Prostate gland (tissue), 2 donors: ENCODE measurements at regions not wholly inside any gene's neighbourhood (a gene's known extent, or its start where the extent isn't known, plus 50 kb on each side); places are given as distances from the start of the nearest gene placed in this dataset.
"Not testable (repeated sequence)": the region's sequence is repeated elsewhere in the genome, so short reads cannot be mapped to it uniquely, and the experiment has no call there.

ENCODE experiments used
- DNase-seq: peaks from one replicate; pipeline ENCODE4 v3.0.0-alpha.2; 2019; ENCODE audit warnings: low spot score
- H3K27ac ChIP-seq, 2 donors: fragments of 200-600 bp; sonication (generic); 2 replicates each; pipeline ENCODE4 v1.5.1; 2017 to 2019
- H3K27me3 ChIP-seq: fragments of 200-600 bp; sonication (generic); replicated peaks from 2 replicates; pipeline ENCODE4 v1.5.1; 2019; ENCODE audit not compliant: insufficient read depth
- H3K36me3 ChIP-seq, 2 donors: fragments of 200-600 bp; sonication (generic); 1 replicate in 1 of 2; 2 replicates in 1 of 2; pipeline versions ENCODE4 v1.5.1 to v1.8.1; 2017 to 2019
- H3K4me1 ChIP-seq: fragments of 200-600 bp; sonication (generic); replicated peaks from 2 replicates; pipeline ENCODE4 v1.5.1; 2019
- H3K4me3 ChIP-seq, 2 donors: fragments of 200-600 bp; sonication (generic); 2 replicates each; pipeline ENCODE4 v1.5.1; 2017 to 2019
- H3K9me3 ChIP-seq: fragments of 200-600 bp; sonication (generic); 2 replicates; pipeline ENCODE4 v1.5.1; 2017
- POLR2A ChIP-seq: fragments of 450-650 bp; IDR thresholded peaks from one replicate; pipeline ENCODE4 v1.6.1; 2016; ENCODE audit warnings: antibody characterized with exemption, mild to moderate bottlenecking
- POLR2AphosphoS5 ChIP-seq: sonication (generic); formaldehyde crosslinking; IDR thresholded peaks from one replicate; pipeline ENCODE4 v1.6.1; 2017; ENCODE audit warnings: antibody characterized with exemption
- WGBS: methylation state at CpG from one replicate; pipeline ENCODE4 v1.1.5; 2018; 5-methylcytosine and 5-hydroxymethylcytosine counted together
- intact Hi-C: fragments of 100-400 bp; cut with DNase I; formaldehyde crosslinking; loops from one replicate; pipeline ENCODE4 v1.14.2; 2022
- TF ChIP-seq, protein P1 (sequence below), 4 experiments: fragments of 200-600 bp in 2 of 4; fragments of 450-650 bp in 2 of 4; sonication (generic) in 2 of 4; IDR thresholded peaks; 1 replicate in 3 of 4; 2 replicates in 1 of 4; pipeline ENCODE4 v1.5.1; 2016 to 2019; ENCODE audit warnings: antibody characterized with exemption in 4 of 4, mild to moderate bottlenecking in 2 of 4, moderate library complexity in 2 of 4

DNA sequence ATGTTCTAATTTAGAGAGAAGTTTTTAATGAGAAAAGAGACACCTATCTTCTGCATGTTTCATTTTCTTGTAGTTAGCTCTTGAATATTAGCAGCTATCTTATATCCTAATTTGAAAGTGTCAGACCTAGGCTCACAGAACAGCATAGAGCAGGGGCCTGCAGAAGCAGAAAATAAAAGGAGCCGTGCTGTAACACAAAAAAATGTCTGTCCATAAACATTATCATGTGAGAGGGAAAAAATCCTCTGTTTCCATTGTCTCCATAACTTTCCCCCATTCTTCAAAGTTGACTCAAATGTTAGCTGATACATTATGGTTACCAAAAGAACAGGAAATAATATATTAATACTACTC lies 329.2 kb upstream of the EPHA5 start:
- no peak overlapping the region for H3K4me3 ChIP-seq
- DNase-seq, result no peak
- no peaks in the 10 kb centered on the region for H3K9me3 ChIP-seq
- intact Hi-C loops, result no loop called here
- TF ChIP-seq, protein P1, sequence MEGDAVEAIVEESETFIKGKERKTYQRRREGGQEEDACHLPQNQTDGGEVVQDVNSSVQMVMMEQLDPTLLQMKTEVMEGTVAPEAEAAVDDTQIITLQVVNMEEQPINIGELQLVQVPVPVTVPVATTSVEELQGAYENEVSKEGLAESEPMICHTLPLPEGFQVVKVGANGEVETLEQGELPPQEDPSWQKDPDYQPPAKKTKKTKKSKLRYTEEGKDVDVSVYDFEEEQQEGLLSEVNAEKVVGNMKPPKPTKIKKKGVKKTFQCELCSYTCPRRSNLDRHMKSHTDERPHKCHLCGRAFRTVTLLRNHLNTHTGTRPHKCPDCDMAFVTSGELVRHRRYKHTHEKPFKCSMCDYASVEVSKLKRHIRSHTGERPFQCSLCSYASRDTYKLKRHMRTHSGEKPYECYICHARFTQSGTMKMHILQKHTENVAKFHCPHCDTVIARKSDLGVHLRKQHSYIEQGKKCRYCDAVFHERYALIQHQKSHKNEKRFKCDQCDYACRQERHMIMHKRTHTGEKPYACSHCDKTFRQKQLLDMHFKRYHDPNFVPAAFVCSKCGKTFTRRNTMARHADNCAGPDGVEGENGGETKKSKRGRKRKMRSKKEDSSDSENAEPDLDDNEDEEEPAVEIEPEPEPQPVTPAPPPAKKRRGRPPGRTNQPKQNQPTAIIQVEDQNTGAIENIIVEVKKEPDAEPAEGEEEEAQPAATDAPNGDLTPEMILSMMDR (IDR thresholded peaks at IDR 0.05), result no peak
- TF ChIP-seq POLR2A (no peak), POLR2AphosphoS5 (no peak)
- no peaks in the 10 kb centered on the region for H3K36me3 ChIP-seq
- no peaks in the 10 kb centered on the region for H3K27me3 ChIP-seq
- WGBS, result 81% methylated on average over 1 of the region's 1 CpG
- H3K4me1 ChIP-seq, result no peaks in the 10 kb centered on the region
- H3K27ac ChIP-seq, result no peak overlapping the region

DNA sequence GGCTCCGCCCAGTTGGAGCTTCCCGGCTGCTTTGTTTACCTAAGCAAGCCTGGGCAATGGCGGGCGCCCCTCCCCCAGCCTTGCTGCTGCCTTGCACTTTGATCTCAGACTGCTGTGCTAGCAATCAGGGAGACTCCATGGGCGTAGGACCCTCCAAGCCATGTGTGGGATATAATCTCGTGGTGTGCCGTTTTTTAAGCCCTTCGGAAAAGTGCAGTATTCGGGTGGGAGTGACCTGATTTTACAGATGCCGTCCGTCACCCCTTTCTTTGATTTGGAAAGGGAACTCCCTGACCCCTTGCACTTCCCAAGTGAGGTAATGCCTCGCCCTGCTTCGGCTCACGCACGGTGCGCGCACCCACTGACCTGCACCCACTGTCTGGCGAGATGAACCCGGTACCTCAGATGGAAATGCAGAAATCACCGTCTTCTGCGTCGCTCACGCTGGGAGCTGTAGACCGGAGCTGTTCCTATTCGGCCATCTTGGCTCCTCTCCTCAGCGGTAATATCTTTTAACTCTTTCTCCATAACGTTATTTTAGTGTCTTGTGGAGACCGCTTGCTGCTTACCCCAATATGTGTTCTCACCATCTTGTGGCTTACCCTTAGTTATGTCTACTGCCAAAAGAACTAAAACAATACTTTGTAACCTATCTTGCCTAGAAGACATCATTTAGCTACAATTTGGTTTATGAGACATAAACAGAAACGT lies 328.7 kb upstream of the EPHA5 start:
- H3K27me3 ChIP-seq, H3K9me3 ChIP-seq, intact Hi-C loops, H3K27ac ChIP-seq, DNase-seq, H3K36me3 ChIP-seq, H3K4me1 ChIP-seq, H3K4me3 ChIP-seq: not testable (repeated sequence)
- 86% methylated on average over 27 of the region's 29 CpGs for WGBS

DNA sequence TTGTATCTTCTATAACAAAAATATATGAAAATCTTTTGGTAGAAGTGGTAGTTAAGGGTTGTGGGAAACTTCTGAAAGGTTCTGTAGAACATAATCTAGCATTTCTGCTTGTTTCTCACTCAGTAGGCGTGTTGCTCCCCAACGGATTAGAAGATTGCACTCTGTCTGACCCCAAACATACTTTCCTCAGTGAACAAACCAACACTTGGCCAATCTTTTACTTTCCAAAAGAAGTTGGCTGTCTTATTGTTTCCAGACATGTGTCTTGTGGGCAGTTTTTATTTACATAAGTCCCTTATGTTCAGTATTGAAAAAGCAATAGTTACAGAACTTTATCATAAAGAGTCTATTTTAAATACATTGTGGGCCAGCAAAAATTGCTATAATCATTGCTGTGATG lies 312.8 kb upstream of the EPHA5 start:
- Histone ChIP-seq H3K36me3 (no peaks in the 10 kb centered on the region), H3K9me3 (no peaks in the 10 kb centered on the region), H3K27ac (no peak overlapping the region), H3K27me3 (no peaks in the 10 kb centered on the region), H3K4me1 (no peaks in the 10 kb centered on the region), H3K4me3 (no peak overlapping the region)
- intact Hi-C loops, result no loop called here
- TF ChIP-seq POLR2AphosphoS5, result no peak
- TF ChIP-seq, protein P1 (IDR thresholded peaks at IDR 0.05), result no peak
- WGBS, result 42% methylated on average over 2 of the region's 2 CpGs
- DNase-seq, result no peak

DNA sequence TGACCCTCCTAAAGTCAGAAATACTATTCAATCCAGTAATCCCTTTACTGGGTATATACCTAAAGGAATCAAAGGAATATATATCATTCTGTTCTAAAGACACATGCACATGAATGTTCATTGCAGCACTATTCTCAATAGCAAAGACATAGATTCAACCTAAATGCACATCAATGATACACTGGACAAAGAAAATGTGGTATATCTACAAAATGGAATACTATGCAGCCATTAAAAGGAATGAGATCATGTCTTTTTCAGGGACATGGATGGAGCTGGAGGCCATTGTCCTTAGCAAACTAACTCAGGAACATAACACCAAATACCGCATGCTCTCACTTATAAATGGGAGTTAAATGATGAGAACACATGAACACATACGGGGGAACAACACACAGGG lies 306.0 kb upstream of the EPHA5 start:
- H3K27ac ChIP-seq, result no peak overlapping the region
- no peaks in the 10 kb centered on the region for H3K9me3 ChIP-seq
- H3K4me1 ChIP-seq, result no peaks in the 10 kb centered on the region
- TF ChIP-seq, protein P1 (IDR thresholded peaks at IDR 0.05), result no peak
- TF ChIP-seq POLR2AphosphoS5 (no peak), POLR2A (no peak)
- H3K4me3 ChIP-seq, result no peak overlapping the region
- 92% methylated on average over 2 of the region's 2 CpGs for WGBS
- intact Hi-C loops, result no loop called here
- no peak for DNase-seq
- H3K27me3 ChIP-seq, result no peaks in the 10 kb centered on the region
- no peaks in the 10 kb centered on the region for H3K36me3 ChIP-seq

DNA sequence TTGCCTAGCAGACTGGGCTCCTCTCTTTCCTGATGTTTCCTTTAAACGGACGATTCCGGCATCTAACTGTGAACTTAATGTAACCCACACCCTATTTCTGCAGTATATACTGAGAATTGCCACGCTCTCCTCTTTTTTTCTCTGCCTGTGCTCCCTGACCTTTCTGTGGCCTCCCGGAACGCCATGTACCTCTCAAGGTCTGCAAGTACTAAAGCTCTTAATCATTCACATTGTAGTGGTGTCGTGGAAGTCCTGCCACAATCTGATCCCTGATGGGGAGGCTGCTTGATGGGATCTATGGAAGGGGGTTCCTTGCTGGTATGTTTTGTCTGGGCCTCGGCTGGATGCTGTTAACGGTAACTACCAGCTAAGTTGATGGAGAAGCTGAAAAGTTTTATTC lies 302.9 kb upstream of the EPHA5 start:
- Histone ChIP-seq H3K4me1 (no peaks in the 10 kb centered on the region), H3K9me3 (no peaks in the 10 kb centered on the region), H3K36me3 (no peaks in the 10 kb centered on the region), H3K27me3 (no peaks in the 10 kb centered on the region), H3K4me3 (no peak overlapping the region), H3K27ac (no peak overlapping the region)
- intact Hi-C loops, result no loop called here
- no peak for TF ChIP-seq POLR2AphosphoS5
- no peak for TF ChIP-seq POLR2A
- TF ChIP-seq, protein P1 (IDR thresholded peaks at IDR 0.05), result no peak
- DNase-seq, result no peak
- WGBS, result 79% methylated on average over 9 of the region's 9 CpGs
